Activated T-helper 17 cell treated with anti-CD3 and anti-CD28 coated beads, Interleukin-2, amount 50 U/mL, for 72 hours (primary cell): ENCODE measurements at regions not wholly inside any gene's neighbourhood (a gene's known extent, or its start where the extent isn't known, plus 50 kb on each side); places are given as distances from the start of the nearest gene placed in this dataset.
"Not testable (repeated sequence)": the region's sequence is repeated elsewhere in the genome, so short reads cannot be mapped to it uniquely, and the experiment has no call there.

ENCODE experiments used
- ATAC-seq: fragments of 150-1000 bp; cut with Tn5 transposase; replicated peaks from 2 replicates; pipeline ENCODE4 v1.10.0; 2021; ENCODE audit warnings: mild to moderate bottlenecking, moderate library complexity
- H3K27ac Mint-ChIP-seq: one replicate; pipeline ENCODE4 v1.8.0; 2022; ENCODE audit warnings: mixed read lengths
- H3K27me3 Mint-ChIP-seq: one replicate; pipeline ENCODE4 v1.8.0; 2022; ENCODE audit warnings: mixed read lengths
- H3K36me3 Mint-ChIP-seq: one replicate; pipeline ENCODE4 v1.8.0; 2022; ENCODE audit warnings: low read depth, mild to moderate bottlenecking, mixed read lengths
- H3K4me1 Mint-ChIP-seq: one replicate; pipeline ENCODE4 v1.8.0; 2022; ENCODE audit warnings: mixed read lengths
- H3K4me3 Mint-ChIP-seq: one replicate; pipeline ENCODE4 v1.8.0; 2022; ENCODE audit warnings: mild to moderate bottlenecking, mixed read lengths
- H3K9me3 Mint-ChIP-seq: one replicate; pipeline ENCODE4 v1.8.0; 2022; ENCODE audit warnings: mixed read lengths

DNA sequence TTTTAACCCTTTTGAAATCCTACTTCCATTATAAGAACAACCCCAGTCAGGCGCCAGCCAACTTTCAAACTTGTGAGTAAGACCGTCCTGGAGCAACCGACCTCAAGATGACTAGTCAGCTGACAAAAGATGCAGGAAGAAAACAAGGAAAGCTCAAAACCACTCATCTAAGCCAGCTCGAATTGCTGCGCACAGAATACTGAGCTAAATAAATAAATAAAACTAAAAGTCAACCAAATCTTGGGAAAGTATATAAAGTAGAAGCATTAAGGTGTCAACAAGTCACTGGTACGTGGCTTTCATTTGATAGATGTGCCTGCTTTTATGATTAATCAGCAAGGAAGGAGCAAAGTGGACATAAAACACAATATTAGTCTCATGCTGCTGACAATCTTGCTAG is 1269.8 kb downstream of the XPNPEP1 start:
- no peak for ATAC-seq
- Mint-ChIP-seq H3K27me3 (no peaks in the 10 kb centered on the region), H3K27ac (no peak overlapping the region), H3K4me1 (no peaks in the 10 kb centered on the region), H3K36me3 (no peaks in the 10 kb centered on the region), H3K9me3 (peaks cover 17% of the 10 kb centered on the region), H3K4me3 (no peak overlapping the region)

DNA sequence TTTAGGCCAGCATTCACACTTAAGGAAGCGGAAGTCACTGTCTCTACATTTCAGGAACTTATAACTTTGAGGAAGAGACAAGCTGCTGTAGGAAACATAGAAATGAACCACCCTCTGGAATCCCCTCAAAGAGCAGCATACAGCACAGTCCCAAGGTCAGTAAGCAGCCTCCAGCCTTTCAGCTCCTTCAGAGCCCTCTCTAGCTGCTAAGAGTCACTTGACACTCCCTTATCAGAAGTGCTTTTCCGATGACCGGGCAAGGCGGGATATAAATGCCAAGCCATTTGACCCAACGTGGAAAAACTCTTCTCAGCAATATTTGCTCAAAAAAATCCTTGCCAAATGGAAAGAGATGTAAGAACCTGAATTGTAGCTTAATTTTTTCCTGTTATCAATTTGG is 1284.3 kb downstream of the XPNPEP1 start:
- Mint-ChIP-seq H3K9me3 (peaks cover 8% of the 10 kb centered on the region), H3K27ac (no peak overlapping the region), H3K4me1 (no peaks in the 10 kb centered on the region), H3K27me3 (no peaks in the 10 kb centered on the region), H3K4me3 (no peak overlapping the region), H3K36me3 (no peaks in the 10 kb centered on the region)
- ATAC-seq, result no peak

DNA sequence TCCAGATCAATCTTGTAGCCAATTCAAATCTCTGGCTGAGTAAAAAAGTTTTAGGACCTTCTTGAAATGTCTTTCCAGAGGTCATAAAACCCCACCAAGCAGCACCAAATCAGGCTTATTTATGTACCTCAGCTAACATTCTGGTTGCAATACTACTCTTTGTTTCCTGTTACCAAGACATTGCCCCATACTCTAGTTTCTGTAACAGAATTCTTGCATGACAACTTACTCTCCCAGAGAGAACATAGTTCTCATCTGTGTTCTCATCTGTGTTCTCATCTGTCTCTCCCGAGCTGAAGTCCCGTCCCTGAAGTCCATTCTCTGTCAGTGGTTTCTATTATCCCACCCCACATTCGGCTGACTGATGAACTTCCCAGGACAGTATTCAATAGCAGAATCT is 1285.1 kb downstream of the XPNPEP1 start:
- H3K4me1 Mint-ChIP-seq, result no peaks in the 10 kb centered on the region

DNA sequence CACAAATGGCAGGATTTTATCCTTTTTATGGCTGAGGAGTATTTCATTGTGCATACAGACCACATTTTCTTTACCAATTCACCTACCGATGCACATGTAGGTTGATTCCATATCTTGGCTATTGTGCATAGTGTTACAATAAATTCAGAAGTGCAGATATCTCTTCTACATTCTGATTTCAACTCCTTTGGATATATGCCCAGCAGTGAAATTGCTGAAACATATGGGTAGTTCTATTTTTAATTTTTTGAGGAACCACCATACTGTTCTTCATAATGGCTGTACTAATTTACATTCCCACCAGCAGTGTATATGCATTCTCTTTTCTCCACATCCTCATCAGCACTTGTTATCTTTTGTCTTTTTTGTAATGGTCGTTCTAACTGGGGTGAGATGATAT is 1290.3 kb downstream of the XPNPEP1 start:
- Mint-ChIP-seq H3K36me3 (no peaks in the 10 kb centered on the region), H3K4me3 (no peak overlapping the region), H3K27ac (no peak overlapping the region), H3K9me3 (peaks cover 9% of the 10 kb centered on the region), H3K27me3 (no peaks in the 10 kb centered on the region), H3K4me1 (no peaks in the 10 kb centered on the region)
- no peak for ATAC-seq

More for the DNA sequence above, 1285.1 kb downstream of the XPNPEP1 start:
- no peak overlapping the region for H3K4me3 Mint-ChIP-seq
- peaks cover 10% of the 10 kb centered on the region for H3K9me3 Mint-ChIP-seq
- H3K36me3 Mint-ChIP-seq, result no peaks in the 10 kb centered on the region
- H3K27ac Mint-ChIP-seq, result no peak overlapping the region
- H3K27me3 Mint-ChIP-seq, result no peaks in the 10 kb centered on the region
- ATAC-seq, result no peak

DNA sequence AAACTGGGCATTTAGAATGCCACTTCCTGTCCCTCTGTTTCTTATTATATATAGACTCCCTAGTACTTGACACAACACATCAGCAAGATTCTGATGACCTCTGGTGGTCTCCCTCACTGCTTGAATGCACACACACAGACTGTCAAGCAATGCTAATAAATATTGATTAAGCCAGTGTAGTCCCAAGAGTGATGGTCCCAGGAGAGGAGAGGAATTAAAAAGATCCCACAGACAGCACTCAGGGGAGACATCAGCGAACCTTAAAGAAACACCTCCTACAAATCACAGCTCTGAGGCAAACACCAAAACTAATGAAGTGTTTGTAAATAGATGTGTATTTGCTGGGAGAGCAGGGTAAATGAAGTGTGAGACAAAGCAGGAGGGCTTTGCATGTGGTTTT is 1291.2 kb downstream of the XPNPEP1 start:
- Mint-ChIP-seq H3K36me3 (no peaks in the 10 kb centered on the region), H3K27ac (no peak overlapping the region), H3K4me3 (no peak overlapping the region), H3K27me3 (no peaks in the 10 kb centered on the region), H3K4me1 (no peaks in the 10 kb centered on the region), H3K9me3 (peaks cover 9% of the 10 kb centered on the region)
- no peak for ATAC-seq

DNA sequence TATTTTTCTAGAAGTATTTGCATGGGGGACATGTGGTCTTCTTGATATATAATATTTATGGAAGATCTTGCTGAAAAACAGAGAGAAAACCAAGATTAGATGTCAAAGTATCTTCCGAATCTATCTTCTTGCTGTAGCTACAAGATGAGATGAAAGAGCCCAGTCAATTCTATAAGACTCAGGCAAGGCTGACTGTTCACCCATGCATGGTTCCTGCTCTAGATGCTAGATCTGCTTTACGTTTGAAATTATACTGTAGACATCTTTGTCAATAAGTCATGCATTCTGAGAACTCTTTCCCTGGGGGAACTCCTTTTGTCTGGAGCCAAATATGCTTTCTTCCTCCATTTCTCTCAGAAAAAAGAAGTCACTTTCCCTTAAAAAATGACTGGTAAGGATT is 1292.0 kb downstream of the XPNPEP1 start:
- no peak for ATAC-seq
- peaks cover 9% of the 10 kb centered on the region for H3K9me3 Mint-ChIP-seq
- no peaks in the 10 kb centered on the region for H3K36me3 Mint-ChIP-seq
- H3K4me1 Mint-ChIP-seq, result no peaks in the 10 kb centered on the region
- no peaks in the 10 kb centered on the region for H3K27me3 Mint-ChIP-seq
- H3K4me3 Mint-ChIP-seq, result no peak overlapping the region
- H3K27ac Mint-ChIP-seq, result no peak overlapping the region

DNA sequence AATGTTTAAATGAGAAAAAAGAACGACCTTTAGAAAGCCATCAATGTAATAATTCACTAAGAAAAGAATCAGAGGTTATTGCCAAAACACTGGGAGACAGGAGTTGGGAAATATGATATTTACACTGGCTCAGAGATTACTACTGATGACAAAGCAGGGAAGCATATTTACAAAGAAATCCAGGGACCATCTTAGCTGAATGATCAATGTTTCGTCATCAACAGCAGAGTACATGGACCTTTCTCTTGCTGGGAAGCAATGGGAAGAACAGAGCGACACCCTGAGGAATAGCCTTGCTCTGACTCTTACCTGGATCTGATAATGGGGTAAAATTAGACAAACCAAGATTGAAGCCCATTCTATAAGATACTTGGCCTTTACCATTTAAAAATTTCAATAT is 1293.5 kb downstream of the XPNPEP1 start:
- Mint-ChIP-seq H3K4me1 (no peaks in the 10 kb centered on the region), H3K27me3 (no peaks in the 10 kb centered on the region), H3K27ac (no peak overlapping the region), H3K36me3 (no peaks in the 10 kb centered on the region), H3K9me3 (peaks cover 13% of the 10 kb centered on the region), H3K4me3 (no peak overlapping the region)
- no peak for ATAC-seq

DNA sequence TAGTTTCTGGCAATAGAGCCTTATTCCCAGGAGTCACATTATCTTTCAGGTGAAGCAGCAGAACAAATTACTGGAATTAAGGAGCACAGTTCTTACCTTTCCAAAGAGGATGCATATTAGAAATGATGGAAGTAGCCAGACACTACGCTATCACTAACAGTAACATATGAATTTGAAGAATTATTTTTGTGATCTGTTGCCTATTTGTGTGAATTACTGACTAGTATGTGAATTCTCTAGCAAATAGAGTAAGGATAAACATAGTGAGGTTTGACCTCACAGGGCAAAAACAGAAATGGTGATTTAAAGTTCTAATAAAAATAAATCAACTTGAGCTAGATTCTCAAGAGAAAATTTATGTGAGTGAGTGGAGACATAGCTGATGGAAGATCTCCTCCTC is 1299.3 kb downstream of the XPNPEP1 start:
- H3K4me3 Mint-ChIP-seq, result no peak overlapping the region
- H3K9me3 Mint-ChIP-seq, result peaks cover 21% of the 10 kb centered on the region
- no peak overlapping the region for H3K27ac Mint-ChIP-seq
- no peaks in the 10 kb centered on the region for H3K4me1 Mint-ChIP-seq
- H3K36me3 Mint-ChIP-seq, result no peaks in the 10 kb centered on the region
- H3K27me3 Mint-ChIP-seq, result no peaks in the 10 kb centered on the region
- ATAC-seq, result no peak

DNA sequence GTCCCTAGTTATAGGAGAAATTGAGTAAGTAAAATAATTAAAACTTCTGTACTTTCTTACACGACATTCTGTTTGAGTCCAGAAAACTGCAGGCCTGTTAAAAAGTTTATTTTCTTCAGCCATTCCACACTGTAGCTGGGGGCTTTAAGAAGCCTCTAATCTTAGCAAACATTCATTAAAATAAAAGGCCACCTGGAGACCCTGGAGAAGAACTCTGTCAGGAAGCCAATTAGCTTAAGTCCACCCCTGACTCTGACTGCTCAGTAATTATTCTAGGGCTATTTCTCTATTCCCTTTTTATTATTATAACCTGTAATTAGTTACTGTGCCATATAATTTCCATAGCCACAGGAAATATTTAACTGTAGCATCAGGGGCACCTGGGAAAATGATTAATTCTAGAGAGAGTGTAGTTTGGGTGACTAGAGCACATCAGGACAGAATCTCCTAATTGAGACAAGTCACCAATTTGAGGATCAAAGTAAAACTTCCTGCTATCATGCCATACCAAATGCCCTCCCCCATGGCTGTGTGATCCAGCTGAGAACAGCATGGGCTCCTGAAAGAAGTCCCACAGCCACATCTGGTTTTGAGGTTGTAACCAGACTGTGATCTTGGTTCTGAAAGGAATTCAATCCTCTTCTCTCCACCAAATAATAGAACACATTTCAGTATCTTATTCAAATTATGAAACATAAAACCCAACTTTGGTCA is 1302.3 kb downstream of the XPNPEP1 start:
- Mint-ChIP-seq H3K36me3 (no peaks in the 10 kb centered on the region), H3K27me3 (no peaks in the 10 kb centered on the region), H3K4me3 (no peak overlapping the region), H3K4me1 (no peaks in the 10 kb centered on the region), H3K27ac (no peak overlapping the region), H3K9me3 (peaks cover 21% of the 10 kb centered on the region)
- no peak for ATAC-seq

DNA sequence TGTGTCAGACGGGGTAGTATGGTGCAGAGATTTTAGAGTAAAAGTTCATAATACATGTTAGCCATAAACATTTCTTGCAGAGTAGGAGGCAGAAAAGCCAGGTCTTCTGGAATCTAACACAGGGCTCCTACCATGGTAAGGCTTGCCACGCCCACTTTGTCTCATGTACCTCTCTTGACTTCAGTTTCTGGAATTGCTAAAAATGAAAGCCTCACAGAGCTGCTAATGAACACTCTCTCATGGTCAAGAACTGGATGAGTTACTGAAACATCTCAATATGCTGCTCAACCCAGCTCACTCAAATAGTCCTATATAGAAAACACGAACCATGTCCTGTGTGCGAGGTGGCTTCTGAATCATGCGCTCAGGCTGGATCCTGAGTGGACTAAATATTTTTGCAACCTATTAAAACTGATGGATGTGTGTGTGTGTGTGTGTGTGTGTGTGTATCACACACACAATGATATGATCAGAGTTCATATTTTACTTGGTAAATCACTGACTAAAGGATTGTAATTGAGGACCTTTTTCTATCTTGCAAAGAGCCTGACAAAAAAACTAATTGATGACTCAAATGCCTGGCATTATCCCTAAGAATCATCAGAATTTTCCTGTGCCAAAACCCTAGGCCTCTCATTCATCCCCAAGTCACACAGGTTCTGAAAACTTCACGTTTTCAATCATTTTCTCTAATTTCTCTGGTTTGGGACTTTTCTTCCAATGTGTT is 1306.6 kb downstream of the XPNPEP1 start:
- Mint-ChIP-seq H3K4me3 (no peak overlapping the region), H3K27me3 (no peaks in the 10 kb centered on the region), H3K4me1 (no peaks in the 10 kb centered on the region), H3K9me3 (peaks cover 18% of the 10 kb centered on the region), H3K27ac (no peak overlapping the region), H3K36me3 (no peaks in the 10 kb centered on the region)
- no peak for ATAC-seq

DNA sequence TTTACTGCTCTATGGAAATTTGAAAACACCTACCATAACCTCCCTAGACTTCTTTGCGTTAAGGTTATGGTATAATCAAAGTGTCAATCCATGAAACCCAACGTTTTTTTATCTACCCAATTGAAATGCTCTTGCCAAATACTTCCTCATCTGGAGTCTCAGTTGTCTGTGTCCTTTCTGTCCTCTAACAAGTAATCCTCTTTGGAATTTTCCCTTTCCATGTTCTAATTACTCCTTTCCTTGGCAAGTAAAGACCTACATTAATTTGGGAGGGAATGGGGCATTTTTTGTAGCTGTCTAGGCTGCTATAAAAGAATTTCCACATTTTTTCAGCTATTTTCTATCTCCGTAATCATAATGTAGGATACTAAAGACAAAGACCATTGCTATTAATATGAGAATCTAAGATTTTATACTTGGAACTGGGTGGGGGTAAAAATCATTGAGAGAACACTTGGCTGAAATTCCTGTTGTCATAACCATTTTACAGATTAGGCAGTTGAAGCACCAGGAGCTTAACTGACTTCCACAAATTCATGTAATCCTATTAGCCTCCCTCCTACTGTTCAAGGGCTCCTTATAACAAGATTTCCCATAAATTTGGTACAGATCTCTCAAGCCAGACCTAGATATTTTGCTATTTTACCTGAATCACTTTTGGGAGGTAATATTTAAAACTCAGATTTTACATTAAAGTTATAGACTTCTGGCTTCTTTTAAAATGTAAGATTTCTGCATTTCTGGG is 1307.6 kb downstream of the XPNPEP1 start:
- no peaks in the 10 kb centered on the region for H3K27me3 Mint-ChIP-seq
- no peaks in the 10 kb centered on the region for H3K36me3 Mint-ChIP-seq
- H3K4me1 Mint-ChIP-seq, result no peaks in the 10 kb centered on the region
- no peak for ATAC-seq
- H3K9me3 Mint-ChIP-seq, result peaks cover 13% of the 10 kb centered on the region
- no peak overlapping the region for H3K27ac Mint-ChIP-seq
- H3K4me3 Mint-ChIP-seq, result no peak overlapping the region

DNA sequence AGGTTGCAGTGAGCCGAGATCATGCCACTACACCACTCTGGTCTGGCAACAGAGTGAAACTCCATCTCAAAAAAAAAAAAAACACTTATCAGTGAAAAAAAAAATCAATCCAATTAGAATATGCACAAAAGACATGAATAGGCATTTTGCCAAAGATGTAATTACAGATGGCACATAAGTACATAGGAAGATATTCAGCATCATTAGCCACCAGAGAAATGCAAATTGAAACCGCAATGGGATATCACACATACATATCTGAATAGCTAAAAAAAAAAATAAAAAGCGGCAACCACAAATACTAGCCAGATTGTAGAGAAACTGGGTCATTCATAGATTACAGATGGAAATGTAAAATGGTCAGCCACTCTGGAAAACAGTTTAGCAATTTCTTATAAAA is 1310.8 kb downstream of the XPNPEP1 start:
- ATAC-seq, result no peak
- Mint-ChIP-seq H3K27me3 (no peaks in the 10 kb centered on the region), H3K4me1 (no peaks in the 10 kb centered on the region), H3K9me3 (peaks cover 8% of the 10 kb centered on the region), H3K36me3 (no peaks in the 10 kb centered on the region), H3K4me3 (no peak overlapping the region), H3K27ac (no peak overlapping the region)

DNA sequence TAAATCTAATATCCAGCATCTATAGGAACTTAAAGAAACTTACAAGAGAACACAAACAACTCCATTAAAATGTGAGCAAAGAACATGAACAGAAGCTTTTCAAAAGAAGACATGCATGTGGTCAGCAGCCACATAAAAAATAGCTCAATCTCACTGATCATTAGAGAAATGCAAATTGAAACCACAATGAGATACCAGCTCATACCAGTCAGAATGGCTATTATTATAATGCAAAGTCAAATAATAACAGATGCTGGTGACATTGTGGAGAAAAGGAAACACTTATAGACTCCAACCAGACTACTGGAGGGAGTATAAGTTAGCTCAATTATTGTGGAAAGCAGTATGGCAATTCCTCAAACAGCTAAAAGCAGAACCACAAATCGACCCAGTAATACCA is 1314.5 kb downstream of the XPNPEP1 start:
- Mint-ChIP-seq H3K27ac (no peak overlapping the region), H3K36me3 (no peaks in the 10 kb centered on the region)
- ATAC-seq, result no peak

DNA sequence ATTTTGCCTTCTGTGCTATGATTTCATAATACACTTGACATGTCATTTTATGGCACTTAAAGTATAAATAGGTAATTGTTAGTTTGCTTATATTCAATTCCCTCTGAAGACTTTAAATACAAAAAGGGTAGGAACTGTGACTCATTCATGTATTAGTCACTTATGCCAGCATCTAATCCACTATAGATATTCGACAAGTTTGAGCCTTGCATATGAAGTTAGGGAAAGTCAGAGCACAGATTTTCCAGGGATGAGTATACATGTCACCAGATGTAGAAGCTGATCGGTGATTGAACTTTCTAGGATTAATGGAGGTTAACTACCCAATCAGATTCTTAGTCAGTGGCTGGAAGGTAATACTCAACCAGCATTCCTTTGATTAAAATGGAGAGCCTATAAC is 1321.5 kb downstream of the XPNPEP1 start:
- H3K27ac Mint-ChIP-seq, result no peak overlapping the region
- no peak for ATAC-seq

More for the DNA sequence above, 1314.5 kb downstream of the XPNPEP1 start:
- no peaks in the 10 kb centered on the region for H3K27me3 Mint-ChIP-seq
- no peaks in the 10 kb centered on the region for H3K4me1 Mint-ChIP-seq
- H3K4me3 Mint-ChIP-seq, result no peak overlapping the region
- H3K9me3 Mint-ChIP-seq, result peaks cover 4% of the 10 kb centered on the region

DNA sequence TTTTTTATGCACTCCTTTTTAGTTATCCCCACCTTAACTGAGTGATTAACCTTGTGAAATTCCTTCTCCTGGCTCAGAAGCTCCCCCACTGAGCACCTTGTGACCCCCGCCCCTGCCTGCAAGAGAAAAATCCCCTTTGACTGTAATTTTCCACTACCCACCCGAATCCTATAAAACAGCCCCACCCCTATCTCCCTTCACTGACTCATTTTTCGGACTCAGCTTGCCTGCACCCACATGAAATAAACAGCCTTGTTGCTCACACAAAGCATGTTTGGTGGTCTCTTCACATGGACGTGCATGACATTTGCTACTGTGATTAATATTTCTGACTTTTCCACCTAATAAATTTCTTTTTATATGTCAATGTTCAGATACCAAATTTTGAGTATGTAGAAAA is 1322.8 kb downstream of the XPNPEP1 start:
- ATAC-seq, H3K36me3 Mint-ChIP-seq, H3K9me3 Mint-ChIP-seq, H3K4me3 Mint-ChIP-seq, H3K27me3 Mint-ChIP-seq, H3K4me1 Mint-ChIP-seq, H3K27ac Mint-ChIP-seq: not testable (repeated sequence)

More for the DNA sequence above, 1321.5 kb downstream of the XPNPEP1 start:
- no peaks in the 10 kb centered on the region for H3K4me1 Mint-ChIP-seq
- H3K36me3 Mint-ChIP-seq, result no peaks in the 10 kb centered on the region
- H3K9me3 Mint-ChIP-seq, result peaks cover 4% of the 10 kb centered on the region
- H3K27me3 Mint-ChIP-seq, result no peaks in the 10 kb centered on the region
- no peak overlapping the region for H3K4me3 Mint-ChIP-seq
